GM18909 (cell line): ENCODE measurements at regions not wholly inside any gene's neighbourhood (a gene's known extent, or its start where the extent isn't known, plus 50 kb on each side); places are given as distances from the start of the nearest gene placed in this dataset.

Experiments
- ATAC-seq: cut with Tn5 transposase; IDR thresholded peaks from one replicate; pipeline ENCODE4 v1.9.1; 2021; ENCODE audit warnings: mild to moderate bottlenecking; ENCODE audit not compliant: unreplicated experiment, poor library complexity

DNA sequence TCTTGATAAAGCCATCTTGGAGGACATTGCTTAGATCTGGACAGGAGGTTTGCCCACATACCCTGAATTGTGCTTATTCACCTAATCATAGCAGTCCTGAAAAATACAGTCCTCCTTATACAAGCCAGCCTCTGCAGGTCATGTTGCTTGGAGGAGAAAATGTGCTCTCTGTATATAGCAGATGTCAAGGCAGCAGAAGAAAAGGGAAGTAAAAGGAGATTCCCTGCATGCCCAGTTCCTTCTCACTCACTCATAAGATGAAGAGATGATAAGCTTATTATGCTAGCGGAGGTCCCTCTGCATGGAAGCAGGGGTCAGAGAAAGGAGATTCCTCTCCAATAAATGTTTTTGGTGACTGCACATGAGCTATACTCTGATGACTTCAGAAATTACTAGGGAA is 458.8 kb upstream of the ZMIZ1 start:
- ATAC-seq: no peak

GRCh38 chr10:78613132-78613531 is 455.6 kb upstream of the ZMIZ1 start:
- ATAC-seq: no peak

DNA sequence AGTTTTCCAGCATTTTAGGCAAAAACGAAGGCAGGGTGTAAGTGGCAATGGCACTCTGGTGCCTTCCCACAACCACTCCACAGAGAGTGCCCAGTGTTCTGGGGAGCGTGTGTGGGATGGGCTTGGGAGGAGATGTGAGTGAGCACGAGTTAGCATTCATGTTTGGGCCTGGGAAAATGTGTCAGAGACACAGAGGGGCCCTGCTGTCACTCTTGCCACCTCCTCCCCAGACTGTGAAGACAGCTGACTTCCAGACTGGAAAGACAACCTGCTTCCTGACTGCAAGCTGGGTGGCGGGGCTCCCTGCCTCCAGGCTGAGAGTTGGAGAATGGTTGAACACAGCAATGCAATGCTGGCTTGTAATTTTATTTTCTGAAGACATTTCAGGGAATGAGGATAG is 454.5 kb upstream of the ZMIZ1 start:
- ATAC-seq: no peak

- ATAC-seq: no peak
Observed at GRCh38 chr10:78614744-78615143, 454.0 kb upstream of the ZMIZ1 start.

- no peak for ATAC-seq
Observed at GRCh38 chr10:78616125-78616695, 452.6 kb upstream of the ZMIZ1 start.

DNA sequence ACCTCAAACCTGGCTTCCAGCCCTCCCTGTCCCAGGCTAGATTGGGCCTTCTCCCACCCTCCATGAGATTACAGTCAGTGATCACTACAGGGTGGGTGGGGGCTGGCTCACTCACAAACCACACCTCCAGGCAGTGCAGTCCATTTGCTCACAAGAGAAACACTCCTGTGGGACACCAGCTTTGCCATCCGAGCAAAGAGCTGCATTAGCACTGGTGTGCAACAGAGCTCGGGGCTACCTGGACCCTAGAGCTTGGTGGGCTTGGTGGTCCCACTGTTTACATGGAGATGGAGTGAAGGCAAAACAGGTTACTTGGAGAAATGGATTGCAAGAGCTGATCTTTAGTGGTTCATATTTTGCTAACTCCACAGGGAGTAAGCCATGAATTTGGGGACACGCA is 451.7 kb upstream of the ZMIZ1 start:
- ATAC-seq: no peak

DNA sequence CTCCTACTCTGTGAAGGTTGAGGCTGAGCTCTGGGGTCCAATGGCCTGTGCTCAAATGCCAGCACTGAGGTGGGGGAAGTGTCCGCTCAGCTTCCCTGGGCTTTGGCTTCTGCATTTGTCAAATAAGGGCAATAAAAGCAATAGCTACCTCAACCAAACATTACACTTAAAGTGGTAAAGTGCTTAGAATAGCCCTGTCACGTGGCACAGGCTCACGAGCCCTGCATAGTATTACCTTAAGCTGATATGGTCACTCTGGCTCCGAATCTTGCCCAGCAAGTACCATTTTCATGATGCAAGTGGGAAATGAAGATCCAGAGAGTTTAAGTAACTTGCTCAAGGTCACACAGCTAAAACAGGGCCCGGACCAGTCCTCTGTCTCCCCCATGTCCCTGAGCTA is 451.1 kb upstream of the ZMIZ1 start:
- ATAC-seq: no peak

DNA sequence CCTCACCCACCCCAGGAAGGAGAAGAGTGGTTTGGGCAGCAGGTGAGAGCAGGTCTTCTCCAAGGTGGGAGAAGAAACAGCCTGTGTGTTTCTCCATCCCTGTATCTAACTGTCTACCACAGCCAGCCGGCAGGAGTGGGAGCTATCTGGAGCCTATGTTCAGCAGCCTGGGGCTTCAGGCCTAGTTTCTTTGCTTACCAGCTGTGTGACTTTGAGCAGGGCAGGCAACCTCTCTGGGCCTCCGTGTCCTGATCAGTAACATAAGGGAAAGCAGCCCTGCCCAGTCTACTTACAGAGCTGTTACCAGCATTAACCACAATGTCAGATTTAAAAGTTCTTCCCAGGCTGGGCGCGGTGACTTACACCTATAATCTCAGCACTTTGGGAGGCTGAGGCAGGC is 450.7 kb upstream of the ZMIZ1 start:
- no peak for ATAC-seq

- no peak for ATAC-seq
Observed at GRCh38 chr10:78619115-78619851, 449.5 kb upstream of the ZMIZ1 start.

GRCh38 chr10:78619896-78620295 is 448.9 kb upstream of the ZMIZ1 start:
- ATAC-seq: no peak

DNA sequence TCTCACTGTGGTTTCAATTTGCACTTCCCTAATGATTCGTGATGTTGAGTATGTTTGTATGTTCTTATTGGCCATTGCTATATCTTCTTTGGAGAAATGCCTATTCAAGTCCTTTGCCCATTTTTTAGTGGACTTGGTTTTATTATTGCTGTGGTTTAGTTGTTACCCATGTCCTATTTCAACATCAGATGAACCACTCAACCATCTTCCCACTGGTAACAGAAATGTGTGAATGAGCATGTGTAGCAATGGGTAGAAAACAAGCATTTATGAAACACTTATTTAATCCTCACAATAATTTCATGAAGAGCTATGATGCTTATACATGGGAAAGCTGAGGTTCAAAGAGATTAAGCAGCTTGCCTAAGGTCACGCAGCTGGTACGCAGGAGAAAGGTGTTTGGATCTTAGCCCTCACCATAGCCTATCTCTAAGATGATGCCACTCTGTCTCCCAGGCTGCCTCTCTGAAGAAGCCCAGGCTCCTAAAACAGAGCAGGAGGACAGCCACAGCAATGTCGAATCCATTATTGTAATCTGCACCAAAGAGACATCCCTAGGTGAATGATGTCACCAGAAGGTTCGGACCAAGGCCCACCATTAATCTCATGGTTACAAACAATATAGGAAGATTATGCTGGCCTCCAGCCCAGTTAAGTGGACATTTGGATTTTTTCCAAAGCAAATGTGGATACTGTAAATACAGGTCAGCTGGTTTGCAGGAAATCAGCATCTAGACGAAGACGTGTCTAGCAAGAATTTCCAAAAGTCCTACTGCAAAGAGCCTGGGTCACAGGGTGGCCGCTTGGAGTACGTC is 447.6 kb upstream of the ZMIZ1 start:
- no peak for ATAC-seq

- no peak for ATAC-seq
Observed at GRCh38 chr10:78623578-78624215, 445.1 kb upstream of the ZMIZ1 start.

GRCh38 chr10:78624791-78625190 is 444.0 kb upstream of the ZMIZ1 start:
- no peak for ATAC-seq

DNA sequence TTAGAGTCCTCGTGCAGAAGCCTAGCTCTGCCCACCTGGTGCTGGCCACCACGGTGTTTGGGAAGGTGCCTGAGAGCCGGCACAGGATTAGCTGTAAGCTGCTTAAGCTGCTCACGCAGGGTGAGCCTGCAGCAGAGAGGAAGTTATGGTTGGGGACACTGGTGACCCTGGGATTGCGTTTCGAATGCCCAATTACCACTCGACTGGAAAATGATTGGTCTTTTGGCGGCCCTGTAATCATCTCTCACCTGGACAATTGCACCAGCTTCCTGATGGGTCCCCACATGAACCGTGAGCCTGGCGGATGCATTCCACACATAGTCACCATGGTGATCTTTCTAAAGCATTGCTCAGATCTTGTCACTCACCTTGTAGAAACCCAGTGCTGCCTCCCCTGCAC is 442.3 kb upstream of the ZMIZ1 start:
- no peak for ATAC-seq

GRCh38 chr10:78627254-78627795 is 441.4 kb upstream of the ZMIZ1 start:
- ATAC-seq: no peak

DNA sequence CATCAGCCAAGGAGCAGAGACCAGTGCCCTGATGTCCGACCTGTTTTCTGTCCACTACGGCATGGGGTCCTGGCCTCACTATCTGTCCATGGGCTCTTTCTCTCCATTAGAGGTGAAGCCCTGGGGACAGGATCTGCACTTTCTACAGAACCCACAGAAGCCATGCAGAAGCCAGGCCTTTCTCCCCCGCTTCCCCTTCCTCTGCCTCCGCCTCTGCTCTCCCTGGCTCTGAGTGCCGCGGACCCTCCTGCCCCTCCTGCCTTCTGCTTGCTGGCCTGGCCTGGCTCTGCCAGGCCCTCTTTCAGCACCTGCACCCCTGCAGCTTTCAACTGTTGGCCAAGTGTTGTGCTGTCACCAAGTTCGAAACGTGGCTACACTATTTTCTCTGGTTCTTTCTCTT is 439.8 kb upstream of the ZMIZ1 start:
- no peak for ATAC-seq

DNA sequence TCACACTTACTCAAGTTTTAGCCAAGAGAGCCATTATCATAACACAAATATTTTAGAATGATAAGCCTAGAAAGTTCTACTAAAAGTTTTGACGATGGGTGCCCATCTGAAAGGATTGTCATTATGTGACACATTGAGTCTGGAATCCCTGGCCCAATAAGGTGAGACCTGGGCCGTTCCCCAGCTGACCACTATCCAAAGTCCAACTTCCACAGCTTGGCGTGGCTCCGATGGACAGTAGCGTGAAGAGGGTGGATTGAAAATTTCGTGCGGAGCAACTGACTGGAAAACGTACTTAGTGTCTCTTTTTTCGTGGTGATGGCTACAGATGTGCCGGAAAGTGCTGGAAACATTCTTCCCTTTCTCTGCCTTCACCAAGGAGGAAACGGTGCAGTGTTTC is 439.0 kb upstream of the ZMIZ1 start:
- no peak for ATAC-seq

- ATAC-seq: no peak
Observed at GRCh38 chr10:78630944-78631838, 437.6 kb upstream of the ZMIZ1 start.

GRCh38 chr10:78634389-78634815 is 434.4 kb upstream of the ZMIZ1 start:
- ATAC-seq: no peak

GRCh38 chr10:78634835-78635234 is 433.9 kb upstream of the ZMIZ1 start:
- no peak for ATAC-seq
